Gastrocnemius medialis (tissue), 4 donors: ENCODE measurements at regions not wholly inside any gene's neighbourhood (a gene's known extent, or its start where the extent isn't known, plus 50 kb on each side); places are given as distances from the start of the nearest gene placed in this dataset.
"Not testable (repeated sequence)": the region's sequence is repeated elsewhere in the genome, so short reads cannot be mapped to it uniquely, and the experiment has no call there.

ENCODE experiments used
- ATAC-seq, 2 donors: fragments of 150-250 bp; one replicate each; pipeline ENCODE4 v1.9.1; 2016
- DNase-seq, 2 donors: peaks; one replicate each; pipeline ENCODE4 v3.0.0-alpha.2; 2019
- H3K27ac ChIP-seq, 4 donors: fragments of 200-600 bp; sonication (generic); 1 replicate in 1 of 4; 2 replicates in 3 of 4; pipeline ENCODE4 v1.5.1; 2016 to 2018; ENCODE audit warnings: mild to moderate bottlenecking in 2 of 4, moderate library complexity in 1 of 4
- H3K27me3 ChIP-seq, 3 donors: fragments of 200-600 bp; sonication (generic) in 2 of 3; 1 replicate in 1 of 3; 2 replicates in 2 of 3; pipeline versions ENCODE4 v1.5.1 to v1.6.0; 2016 to 2019; ENCODE audit warnings: mild to moderate bottlenecking in 1 of 3, moderate library complexity in 1 of 3
- H3K36me3 ChIP-seq, 2 donors: fragments of 200-600 bp; sonication (generic) in 1 of 2; one replicate each; pipeline ENCODE4 v1.5.1; 2017 to 2018
- H3K4me1 ChIP-seq, 2 donors: fragments of 200-600 bp; sonication (generic) in 1 of 2; one replicate each; pipeline ENCODE4 v1.5.1; 2016 to 2017; ENCODE audit warnings: mild to moderate bottlenecking in 2 of 2
- H3K4me3 ChIP-seq, 4 donors: fragments of 200-600 bp; sonication (generic) in 3 of 4; 1 replicate in 1 of 4; 2 replicates in 3 of 4; pipeline ENCODE4 v1.5.1; 2016 to 2019; ENCODE audit warnings: mild to moderate bottlenecking in 2 of 4
- H3K9me3 ChIP-seq, 3 donors: fragments of 200-600 bp; sonication (generic) in 2 of 3; 1 replicate in 1 of 3; 2 replicates in 2 of 3; pipeline ENCODE4 v1.5.1; 2016 to 2019
- CTCF ChIP-seq, 5 experiments: fragments of 450-650 bp in 3 of 5; fragments of 200-600 bp in 2 of 5; sonication (generic) in 2 of 5; IDR thresholded peaks in 4 of 5; conservative IDR thresholded peaks in 1 of 5; 1 replicate in 4 of 5; 2 replicates in 1 of 5; pipeline ENCODE4 v1.5.1; 2016 to 2019; ENCODE audit warnings: antibody characterized with exemption in 5 of 5, mild to moderate bottlenecking in 3 of 5, moderate library complexity in 3 of 5
- POLR2A ChIP-seq, 2 donors: fragments of 450-650 bp; IDR thresholded peaks; one replicate each; pipeline ENCODE4 v1.6.1; 2017; ENCODE audit warnings: antibody characterized with exemption in 2 of 2, mild to moderate bottlenecking in 2 of 2, moderate library complexity in 2 of 2
- in situ Hi-C, 4 donors: fragments of 200-750 bp; cut with MboI; loops; one replicate each; pipeline versions ENCODE4 v1.15.0 to v1.8.0; 2017; ENCODE audit warnings: low sequenced_read_pairs in 4 of 4
- intact Hi-C: fragments of 100-400 bp; cut with DNase I; formaldehyde crosslinking; loops from one replicate; pipeline ENCODE4 v1.15.1; 2023; ENCODE audit warnings: low total_unique reads

- no peak for DNase-seq
- TF ChIP-seq CTCF (IDR thresholded peaks at IDR 0.05 in 4 of 5, conservative IDR thresholded peaks at IDR 0.05 in 1 of 5) = no peak
- no peak for TF ChIP-seq POLR2A (IDR thresholded peaks at IDR 0.05)
- H3K27me3 ChIP-seq = no peaks in the 10 kb centered on the region
- intact Hi-C loops (no loop called here), in situ Hi-C loops (no loop called here)
- H3K4me1 ChIP-seq = peaks cover 0 to 4% of the 10 kb centered on the region in 2 donors
- no peak for ATAC-seq
- H3K4me3 ChIP-seq = no peak overlapping the region
- H3K27ac ChIP-seq = no peak overlapping the region
- H3K36me3 ChIP-seq = no peaks in the 10 kb centered on the region
- H3K9me3 ChIP-seq = no peaks in the 10 kb centered on the region
Measured at GRCh38 chr2:215826376-215826775, 187.0 kb downstream of the MREG start.

GRCh38 chr2:215825707-215826106 lies 187.6 kb downstream of the MREG start:
- H3K4me1 ChIP-seq = peaks cover 0 to 1% of the 10 kb centered on the region in 2 donors
- H3K36me3 ChIP-seq = no peaks in the 10 kb centered on the region
- no peaks in the 10 kb centered on the region for H3K27me3 ChIP-seq
- intact Hi-C loops (no loop called here), in situ Hi-C loops (no loop called here)
- H3K27ac ChIP-seq = no peak overlapping the region
- DNase-seq = no peak
- H3K9me3 ChIP-seq = no peaks in the 10 kb centered on the region
- TF ChIP-seq POLR2A (IDR thresholded peaks at IDR 0.05) (no peak), CTCF (IDR thresholded peaks at IDR 0.05 in 4 of 5, conservative IDR thresholded peaks at IDR 0.05 in 1 of 5) (no peak)
- H3K4me3 ChIP-seq = no peak overlapping the region
- no peak for ATAC-seq

GRCh38 chr2:215821298-215821697 lies 192.1 kb downstream of the MREG start:
- H3K4me1 ChIP-seq, ATAC-seq, in situ Hi-C loops, H3K36me3 ChIP-seq, DNase-seq, intact Hi-C loops, H3K27me3 ChIP-seq, H3K27ac ChIP-seq, H3K4me3 ChIP-seq, H3K9me3 ChIP-seq: not testable (repeated sequence)

- H3K9me3 ChIP-seq, H3K27me3 ChIP-seq, H3K4me1 ChIP-seq, ATAC-seq, intact Hi-C loops, H3K27ac ChIP-seq, H3K4me3 ChIP-seq, H3K36me3 ChIP-seq, in situ Hi-C loops, DNase-seq: not testable (repeated sequence)
Measured at GRCh38 chr2:215819713-215820112, 193.6 kb downstream of the MREG start.

GRCh38 chr2:215817046-215817445 lies 196.3 kb downstream of the MREG start:
- in situ Hi-C loops = no loop called here
- Histone ChIP-seq H3K36me3 (no peaks in the 10 kb centered on the region), H3K4me3 (no peak overlapping the region), H3K27me3 (no peaks in the 10 kb centered on the region), H3K4me1 (no peaks in the 10 kb centered on the region), H3K9me3 (no peaks in the 10 kb centered on the region), H3K27ac (no peak overlapping the region)
- ATAC-seq (no peak), DNase-seq (no peak)
- no peak for TF ChIP-seq POLR2A (IDR thresholded peaks at IDR 0.05)
- TF ChIP-seq CTCF (IDR thresholded peaks at IDR 0.05 in 4 of 5, conservative IDR thresholded peaks at IDR 0.05 in 1 of 5) = no peak
- intact Hi-C loops = no loop called here

GRCh38 chr2:215816424-215816823 lies 196.9 kb downstream of the MREG start:
- no peaks in the 10 kb centered on the region for H3K27me3 ChIP-seq
- H3K27ac ChIP-seq = no peak overlapping the region
- in situ Hi-C loops (no loop called here), intact Hi-C loops (no loop called here)
- H3K4me1 ChIP-seq = no peaks in the 10 kb centered on the region
- TF ChIP-seq CTCF (IDR thresholded peaks at IDR 0.05 in 4 of 5, conservative IDR thresholded peaks at IDR 0.05 in 1 of 5) (no peak), POLR2A (IDR thresholded peaks at IDR 0.05) (no peak)
- no peak overlapping the region for H3K4me3 ChIP-seq
- no peaks in the 10 kb centered on the region for H3K9me3 ChIP-seq
- ATAC-seq (no peak), DNase-seq (no peak)
- H3K36me3 ChIP-seq = no peaks in the 10 kb centered on the region
